Peyer's patch (tissue), 4 donors: ENCODE measurements at regions not wholly inside any gene's neighbourhood (a gene's known extent, or its start where the extent isn't known, plus 50 kb on each side); places are given as distances from the start of the nearest gene placed in this dataset.

Experiments
- DNase-seq, 3 donors: peaks; one replicate each; pipeline ENCODE4 v3.0.0-alpha.2; 2017 to 2019
- H3K27ac ChIP-seq, 4 donors: fragments of 200-600 bp; sonication (generic); one replicate each; pipeline ENCODE4 v1.5.1; 2016 to 2019
- H3K27me3 ChIP-seq, 2 donors: fragments of 200-600 bp; sonication (generic); one replicate each; pipeline ENCODE4 v1.5.1; 2019
- H3K36me3 ChIP-seq, 3 donors: fragments of 200-600 bp; sonication (generic); one replicate each; pipeline ENCODE4 v1.5.1; 2016 to 2019
- H3K4me1 ChIP-seq, 4 donors: fragments of 200-600 bp; sonication (generic); one replicate each; pipeline ENCODE4 v1.5.1; 2016 to 2019
- H3K4me3 ChIP-seq, 4 donors: fragments of 200-600 bp; sonication (generic); 1 replicate in 3 of 4; 2 replicates in 1 of 4; pipeline ENCODE4 v1.5.1; 2016 to 2019; ENCODE audit warnings: mild to moderate bottlenecking in 1 of 4
- H3K9me3 ChIP-seq, 4 donors: fragments of 200-600 bp; sonication (generic); one replicate each; pipeline ENCODE4 v1.5.1; 2016 to 2019; ENCODE audit warnings: mild to moderate bottlenecking in 1 of 4
- POLR2A ChIP-seq, 2 donors: fragments of 450-650 bp; IDR thresholded peaks; one replicate each; pipeline ENCODE4 v1.5.1; 2017; ENCODE audit warnings: antibody characterized with exemption in 2 of 2, mild to moderate bottlenecking in 2 of 2, moderate library complexity in 2 of 2
- TF ChIP-seq, protein P1 (sequence below), 6 experiments: fragments of 450-650 bp in 4 of 6; fragments of 200-600 bp in 2 of 6; sonication (generic) in 1 of 6; IDR thresholded peaks; one replicate each; pipeline ENCODE4 v1.5.1; 2017 to 2019; ENCODE audit warnings: antibody characterized with exemption in 6 of 6, mild to moderate bottlenecking in 3 of 6, moderate library complexity in 1 of 6

DNA sequence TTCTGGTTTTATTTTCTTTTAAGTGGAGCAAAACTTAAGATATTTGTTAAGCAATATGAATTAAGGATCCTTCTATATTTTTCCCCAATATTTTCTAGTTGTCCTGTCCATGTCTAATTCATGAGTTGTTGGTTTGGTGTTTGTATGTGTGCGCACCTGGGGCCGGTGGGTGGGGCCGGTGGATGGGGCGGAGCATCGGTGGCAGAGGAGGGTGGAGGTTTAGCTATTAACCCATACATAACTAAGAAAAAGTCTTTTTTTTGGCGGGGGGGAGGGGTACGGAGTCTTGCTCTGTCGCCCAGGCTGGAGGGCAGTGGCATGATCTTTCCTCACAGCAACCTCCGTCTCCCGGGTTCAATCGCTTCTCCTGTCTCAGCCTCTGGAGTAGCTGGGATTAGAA, 489.8 kb downstream of the PDGFC start:
- H3K9me3 ChIP-seq, result no peaks in the 10 kb centered on the region
- TF ChIP-seq POLR2A (IDR thresholded peaks at IDR 0.05), result no peak
- TF ChIP-seq, protein P1, sequence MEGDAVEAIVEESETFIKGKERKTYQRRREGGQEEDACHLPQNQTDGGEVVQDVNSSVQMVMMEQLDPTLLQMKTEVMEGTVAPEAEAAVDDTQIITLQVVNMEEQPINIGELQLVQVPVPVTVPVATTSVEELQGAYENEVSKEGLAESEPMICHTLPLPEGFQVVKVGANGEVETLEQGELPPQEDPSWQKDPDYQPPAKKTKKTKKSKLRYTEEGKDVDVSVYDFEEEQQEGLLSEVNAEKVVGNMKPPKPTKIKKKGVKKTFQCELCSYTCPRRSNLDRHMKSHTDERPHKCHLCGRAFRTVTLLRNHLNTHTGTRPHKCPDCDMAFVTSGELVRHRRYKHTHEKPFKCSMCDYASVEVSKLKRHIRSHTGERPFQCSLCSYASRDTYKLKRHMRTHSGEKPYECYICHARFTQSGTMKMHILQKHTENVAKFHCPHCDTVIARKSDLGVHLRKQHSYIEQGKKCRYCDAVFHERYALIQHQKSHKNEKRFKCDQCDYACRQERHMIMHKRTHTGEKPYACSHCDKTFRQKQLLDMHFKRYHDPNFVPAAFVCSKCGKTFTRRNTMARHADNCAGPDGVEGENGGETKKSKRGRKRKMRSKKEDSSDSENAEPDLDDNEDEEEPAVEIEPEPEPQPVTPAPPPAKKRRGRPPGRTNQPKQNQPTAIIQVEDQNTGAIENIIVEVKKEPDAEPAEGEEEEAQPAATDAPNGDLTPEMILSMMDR (IDR thresholded peaks at IDR 0.05), result no peak

DNA sequence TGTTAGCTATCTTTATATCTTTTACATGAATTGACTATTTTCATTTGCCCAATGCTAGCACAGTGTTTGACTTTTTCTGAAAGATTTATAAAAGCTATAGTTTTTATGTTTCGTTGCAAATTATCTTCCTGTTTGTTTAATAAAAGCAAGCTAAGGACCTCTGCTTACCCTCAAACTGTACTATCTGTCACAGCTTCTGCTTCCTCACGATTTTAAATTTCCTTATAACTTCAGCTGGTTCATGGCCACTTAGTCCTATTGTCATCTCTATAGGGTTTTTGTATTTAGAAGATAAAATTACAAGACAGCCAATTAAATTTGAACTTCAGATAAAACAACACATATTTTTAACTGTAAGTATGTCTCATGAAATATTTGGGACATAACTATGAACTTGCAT, 494.0 kb downstream of the PDGFC start:
- no peaks in the 10 kb centered on the region for H3K27me3 ChIP-seq
- DNase-seq, result no peak
- no peak overlapping the region for H3K4me3 ChIP-seq
- no peak overlapping the region for H3K27ac ChIP-seq
- no peaks in the 10 kb centered on the region for H3K4me1 ChIP-seq
- no peak for TF ChIP-seq POLR2A (IDR thresholded peaks at IDR 0.05)
- TF ChIP-seq, protein P1 (IDR thresholded peaks at IDR 0.05), result no peak
- H3K9me3 ChIP-seq, result no peaks in the 10 kb centered on the region
- H3K36me3 ChIP-seq, result no peaks in the 10 kb centered on the region

More for the DNA sequence above, 489.8 kb downstream of the PDGFC start:
- no peaks in the 10 kb centered on the region for H3K36me3 ChIP-seq
- H3K4me3 ChIP-seq, result no peak overlapping the region
- no peaks in the 10 kb centered on the region for H3K27me3 ChIP-seq
- H3K27ac ChIP-seq, result no peak overlapping the region
- no peak for DNase-seq
- no peaks in the 10 kb centered on the region for H3K4me1 ChIP-seq

DNA sequence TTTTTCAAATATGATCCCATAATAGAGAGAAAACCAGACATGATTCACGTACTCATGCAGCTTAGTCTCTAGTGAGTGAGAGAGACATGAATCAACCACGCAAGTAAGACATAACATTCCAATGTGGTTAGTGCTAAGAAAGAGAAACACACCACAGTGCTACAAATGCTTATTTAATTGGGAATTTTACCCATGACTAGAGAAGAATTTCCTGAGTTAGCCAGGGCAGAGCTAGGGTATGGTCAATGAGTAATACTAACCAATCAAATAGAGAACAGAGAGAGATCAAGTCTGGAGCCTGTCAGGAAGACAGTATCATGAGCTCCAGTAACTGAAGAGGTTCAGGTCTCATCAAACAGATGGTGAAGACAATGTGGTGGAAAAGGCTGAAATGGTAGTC, 495.2 kb downstream of the PDGFC start:
- DNase-seq, result no peak
- TF ChIP-seq, protein P1 (IDR thresholded peaks at IDR 0.05), result no peak
- no peak for TF ChIP-seq POLR2A (IDR thresholded peaks at IDR 0.05)

DNA sequence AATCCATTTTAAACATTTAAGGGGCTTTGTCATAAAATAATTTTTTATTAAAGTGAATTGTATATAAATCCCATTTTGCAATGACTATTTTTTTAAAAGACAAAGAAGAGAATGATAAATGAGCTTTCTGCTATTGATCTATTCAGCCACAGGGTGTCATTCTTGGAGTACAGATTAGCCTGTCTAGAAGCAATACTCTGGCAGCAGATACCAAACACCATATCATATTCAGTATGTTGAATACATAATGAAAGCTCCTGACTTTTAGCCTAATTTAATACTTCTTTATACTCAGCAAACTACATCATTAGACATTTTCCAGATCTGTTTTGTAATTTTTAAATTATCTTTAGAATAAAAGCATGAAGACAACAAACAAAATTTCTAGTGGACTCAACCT, 496.3 kb downstream of the PDGFC start:
- no peak for TF ChIP-seq POLR2A (IDR thresholded peaks at IDR 0.05)
- TF ChIP-seq, protein P1 (IDR thresholded peaks at IDR 0.05), result peak in 3 of 6 experiments; percentile 49 to 62 (median 53)
- no peak for DNase-seq
- no peaks in the 10 kb centered on the region for H3K27me3 ChIP-seq

More for the DNA sequence above, 495.2 kb downstream of the PDGFC start:
- H3K4me3 ChIP-seq, result no peak overlapping the region
- H3K27ac ChIP-seq, result no peak overlapping the region
- no peaks in the 10 kb centered on the region for H3K27me3 ChIP-seq
- no peaks in the 10 kb centered on the region for H3K9me3 ChIP-seq
- no peaks in the 10 kb centered on the region for H3K36me3 ChIP-seq
- H3K4me1 ChIP-seq, result no peaks in the 10 kb centered on the region

DNA sequence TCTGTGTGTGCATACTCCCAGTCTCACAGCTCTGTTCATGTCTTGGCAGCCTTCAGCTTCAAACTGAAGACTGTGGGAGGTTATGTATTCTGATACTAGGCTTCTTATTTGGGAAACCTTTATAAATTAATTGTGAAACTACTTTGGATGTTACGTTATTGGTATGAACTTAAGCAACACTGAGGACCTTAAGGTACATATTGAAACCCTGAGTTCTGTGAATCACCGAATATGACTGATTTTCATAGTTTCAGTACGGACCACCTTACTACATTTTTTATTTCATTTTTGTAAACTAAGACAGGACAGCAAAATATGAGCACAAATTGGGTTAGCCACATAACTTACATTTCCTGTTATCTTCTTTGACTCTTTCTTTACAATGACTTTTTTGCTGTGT, 498.4 kb downstream of the PDGFC start:
- Histone ChIP-seq H3K36me3 (no peaks in the 10 kb centered on the region), H3K4me1 (no peaks in the 10 kb centered on the region), H3K4me3 (no peak overlapping the region), H3K27me3 (no peaks in the 10 kb centered on the region), H3K9me3 (no peaks in the 10 kb centered on the region), H3K27ac (no peak overlapping the region)
- TF ChIP-seq POLR2A (IDR thresholded peaks at IDR 0.05), result no peak
- TF ChIP-seq, protein P1 (IDR thresholded peaks at IDR 0.05), result no peak
- no peak for DNase-seq

More for the DNA sequence above, 496.3 kb downstream of the PDGFC start:
- Histone ChIP-seq H3K4me3 (no peak overlapping the region), H3K36me3 (no peaks in the 10 kb centered on the region), H3K4me1 (no peaks in the 10 kb centered on the region), H3K27ac (no peak overlapping the region), H3K9me3 (no peaks in the 10 kb centered on the region)

DNA sequence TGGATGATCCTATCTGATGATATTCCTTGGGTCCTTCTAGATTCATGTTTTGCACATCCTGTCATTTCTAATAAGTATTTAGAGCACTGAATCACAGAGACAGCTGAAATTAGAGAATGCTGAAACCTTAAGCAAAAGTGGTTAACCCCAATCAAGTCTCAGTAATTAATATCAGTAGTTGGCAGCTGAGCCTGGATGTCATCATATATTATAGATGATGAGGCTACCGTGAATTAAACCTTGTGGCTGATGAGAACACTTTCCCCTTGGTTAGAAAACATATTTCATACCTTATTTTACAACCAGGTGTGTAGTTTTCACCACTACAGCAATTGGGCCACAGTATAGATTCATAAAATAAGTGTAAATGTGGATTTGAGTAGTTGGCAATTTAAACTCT, 499.0 kb downstream of the PDGFC start:
- Histone ChIP-seq H3K27ac (no peak overlapping the region), H3K27me3 (no peaks in the 10 kb centered on the region), H3K36me3 (no peaks in the 10 kb centered on the region), H3K4me1 (no peaks in the 10 kb centered on the region), H3K9me3 (no peaks in the 10 kb centered on the region), H3K4me3 (no peak overlapping the region)
- no peak for TF ChIP-seq POLR2A (IDR thresholded peaks at IDR 0.05)
- TF ChIP-seq, protein P1 (IDR thresholded peaks at IDR 0.05), result no peak
- no peak for DNase-seq
